Liver (tissue), 8 donors: ENCODE measurements at regions not wholly inside any gene's neighbourhood (a gene's known extent, or its start where the extent isn't known, plus 50 kb on each side); places are given as distances from the start of the nearest gene placed in this dataset.

ENCODE experiments used
- DNase-seq: peaks from one replicate; pipeline ENCODE4 v3.0.0-alpha.2; 2017; ENCODE audit warnings: low spot score
- H3K27ac ChIP-seq, 2 donors: one replicate each; pipeline ENCODE4 v1.7.0; 2013; ENCODE audit warnings: inconsistent platforms in 2 of 2, low read length in 2 of 2, control low read depth in 1 of 2, low read depth in 1 of 2, mild to moderate bottlenecking in 1 of 2
- H3K27me3 ChIP-seq, 4 donors: one replicate each; pipeline versions ENCODE4 v1.6.1 to v1.7.0; 2013; ENCODE audit warnings: low read length in 3 of 4, inconsistent platforms in 1 of 4, mild to moderate bottlenecking in 1 of 4, moderate library complexity in 1 of 4; ENCODE audit not compliant: control insufficient read depth in 4 of 4, insufficient read depth in 4 of 4
- H3K36me3 ChIP-seq, 4 donors: one replicate each; pipeline versions ENCODE4 v1.6.1 to v1.7.0; 2013; ENCODE audit warnings: low read length in 3 of 4, mild to moderate bottlenecking in 3 of 4, low read depth in 1 of 4, moderate library complexity in 1 of 4; ENCODE audit not compliant: control insufficient read depth in 4 of 4, insufficient read depth in 3 of 4
- H3K4me1 ChIP-seq, 4 donors: one replicate each; pipeline versions ENCODE4 v1.6.1 to v1.7.0; 2013; ENCODE audit warnings: low read length in 3 of 4, mild to moderate bottlenecking in 3 of 4, moderate library complexity in 1 of 4; ENCODE audit not compliant: control insufficient read depth in 4 of 4, insufficient read depth in 4 of 4
- H3K4me3 ChIP-seq, 3 donors: one replicate each; pipeline versions ENCODE4 v1.6.1 to v1.7.0; 2013; ENCODE audit warnings: low read length in 3 of 3, control low read depth in 1 of 3, low read depth in 1 of 3, mild to moderate bottlenecking in 1 of 3
- H3K9ac ChIP-seq, 2 donors: one replicate each; pipeline ENCODE4 v1.7.0; 2013; ENCODE audit warnings: low read length in 2 of 2, mild to moderate bottlenecking in 2 of 2, moderate library complexity in 2 of 2, control low read depth in 1 of 2, low read depth in 1 of 2
- H3K9me3 ChIP-seq, 4 donors: one replicate each; pipeline versions ENCODE4 v1.6.1 to v1.7.0; 2013; ENCODE audit warnings: low read length in 3 of 4; ENCODE audit not compliant: control insufficient read depth in 4 of 4
- ATF3 ChIP-seq: IDR thresholded peaks from 2 replicates; pipeline ENCODE4 v1.6.1; 2016; ENCODE audit warnings: antibody characterized with exemption
- CTCF ChIP-seq: fragments of 150-350 bp; IDR thresholded peaks from 2 replicates; pipeline ENCODE4 v1.5.1; 2017; ENCODE audit warnings: improper control_type of control experiment, low read depth, low read length; ENCODE audit not compliant: missing input control
- EGR1 ChIP-seq, 2 donors: IDR thresholded peaks; 2 replicates each; pipeline ENCODE4 v1.6.1; 2016 to 2018; ENCODE audit warnings: antibody characterized with exemption in 2 of 2, low read depth in 2 of 2
- FOXA1 ChIP-seq: IDR thresholded peaks from 2 replicates; pipeline ENCODE4 v1.6.1; 2016; ENCODE audit warnings: antibody characterized with exemption
- FOXA2 ChIP-seq: IDR thresholded peaks from 2 replicates; pipeline ENCODE4 v1.6.1; 2016; ENCODE audit warnings: antibody characterized with exemption
- GABPA ChIP-seq, 2 donors: IDR thresholded peaks in 1 of 2; conservative IDR thresholded peaks in 1 of 2; 2 replicates each; pipeline ENCODE4 v1.6.1; 2016; ENCODE audit warnings: antibody characterized with exemption in 2 of 2, mild to moderate bottlenecking in 1 of 2, moderate library complexity in 1 of 2
- HNF4A ChIP-seq, 2 donors: conservative IDR thresholded peaks; 2 replicates each; pipeline ENCODE4 v1.6.1; 2016; ENCODE audit warnings: antibody characterized with exemption in 2 of 2, mild to moderate bottlenecking in 2 of 2
- HNF4G ChIP-seq: IDR thresholded peaks from 2 replicates; pipeline ENCODE4 v1.6.1; 2016; ENCODE audit warnings: antibody characterized with exemption
- JUND ChIP-seq, 2 donors: IDR thresholded peaks; 2 replicates each; pipeline ENCODE4 v1.6.1; 2016; ENCODE audit warnings: antibody characterized with exemption in 2 of 2
- NR2F2 ChIP-seq: IDR thresholded peaks from 2 replicates; pipeline ENCODE4 v1.6.1; 2016; ENCODE audit warnings: antibody characterized with exemption
- RAD21 ChIP-seq, 2 donors: IDR thresholded peaks; 2 replicates each; pipeline ENCODE4 v1.6.1; 2016; ENCODE audit warnings: antibody characterized with exemption in 2 of 2, mild to moderate bottlenecking in 2 of 2
- SP1 ChIP-seq: IDR thresholded peaks from 2 replicates; pipeline ENCODE4 v1.6.1; 2018; ENCODE audit warnings: antibody characterized with exemption, mild to moderate bottlenecking
- TAF1 ChIP-seq: conservative IDR thresholded peaks from 2 replicates; pipeline ENCODE4 v1.6.1; 2016; ENCODE audit warnings: antibody characterized with exemption, mild to moderate bottlenecking
- YY1 ChIP-seq: IDR thresholded peaks from 2 replicates; pipeline ENCODE4 v1.6.1; 2016; ENCODE audit warnings: antibody characterized with exemption, mild to moderate bottlenecking
- WGBS: extraction: QIAGEN DNeasy Blood & Tissue Kit; methylation state at CpG from one replicate; pipeline ENCODE4 v1.1.7; 2013; 5-methylcytosine and 5-hydroxymethylcytosine counted together
- TF ChIP-seq, protein P1 (sequence below): IDR thresholded peaks from 2 replicates; pipeline ENCODE4 v1.6.1; 2016; ENCODE audit warnings: antibody characterized with exemption
- TF ChIP-seq, protein P2 (sequence below): IDR thresholded peaks from 2 replicates; pipeline ENCODE4 v1.6.1; 2016; ENCODE audit warnings: antibody characterized with exemption
- donor health status: healthy.
- donor health status: healthy.
- donor health status: healthy.
- donor health status: healthy.
- donor health status: healthy.

DNA sequence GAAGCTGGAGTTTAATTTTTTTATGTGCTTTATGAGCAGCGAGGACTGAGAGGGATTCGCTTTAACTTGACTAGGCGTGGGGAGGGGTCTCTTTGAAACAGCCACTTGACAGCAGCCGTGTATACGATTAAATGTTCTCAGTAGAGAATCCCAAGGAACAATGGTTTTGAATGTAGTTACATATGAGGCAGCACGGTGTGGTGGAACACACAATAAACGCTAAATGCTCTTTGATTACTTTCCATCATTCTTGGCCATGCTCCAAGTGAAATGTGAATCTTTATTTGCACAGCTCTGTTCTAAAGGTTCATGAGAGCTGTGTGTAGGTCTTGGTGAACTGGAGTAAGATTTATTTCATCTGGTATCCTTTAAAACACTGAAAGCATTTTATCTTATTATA lies 251.4 kb upstream of the TGFBR2 start (continued):
- no peak for TF ChIP-seq CTCF
- TF ChIP-seq HNF4G: no peak

DNA sequence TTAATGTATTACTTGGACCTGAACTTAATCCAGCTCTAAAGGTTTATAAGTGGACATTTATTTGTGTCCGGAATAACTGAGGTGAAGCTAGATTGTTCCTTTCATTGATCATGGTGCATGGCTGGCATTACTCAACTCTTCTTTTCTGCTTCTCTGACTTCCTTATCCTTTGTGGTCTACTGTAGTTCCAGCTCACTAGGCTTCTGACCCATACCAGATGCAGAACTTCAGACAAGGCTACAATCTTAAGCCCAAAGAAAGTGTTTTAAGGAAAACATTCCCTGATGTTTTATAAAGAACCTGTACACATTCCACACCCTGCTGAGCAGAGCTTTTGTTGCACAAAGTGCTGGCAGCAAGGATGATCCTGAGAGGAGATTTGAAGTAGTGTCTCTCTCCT lies 250.8 kb upstream of the TGFBR2 start:
- Histone ChIP-seq H3K4me1 (no peaks in the 10 kb centered on the region), H3K9me3 (no peaks in the 10 kb centered on the region), H3K4me3 (no peak overlapping the region), H3K27me3 (no peaks in the 10 kb centered on the region), H3K27ac (no peak overlapping the region), H3K36me3 (no peaks in the 10 kb centered on the region), H3K9ac (no peak overlapping the region)
- 93% methylated on average over 1 of the region's 1 CpG for WGBS
- no peak for TF ChIP-seq GABPA (IDR thresholded peaks at IDR 0.05 in 1 of 2, conservative IDR thresholded peaks at IDR 0.05 in 1 of 2)
- no peak for TF ChIP-seq TAF1
- TF ChIP-seq FOXA2: no peak
- no peak for TF ChIP-seq NR2F2
- TF ChIP-seq, protein P1, sequence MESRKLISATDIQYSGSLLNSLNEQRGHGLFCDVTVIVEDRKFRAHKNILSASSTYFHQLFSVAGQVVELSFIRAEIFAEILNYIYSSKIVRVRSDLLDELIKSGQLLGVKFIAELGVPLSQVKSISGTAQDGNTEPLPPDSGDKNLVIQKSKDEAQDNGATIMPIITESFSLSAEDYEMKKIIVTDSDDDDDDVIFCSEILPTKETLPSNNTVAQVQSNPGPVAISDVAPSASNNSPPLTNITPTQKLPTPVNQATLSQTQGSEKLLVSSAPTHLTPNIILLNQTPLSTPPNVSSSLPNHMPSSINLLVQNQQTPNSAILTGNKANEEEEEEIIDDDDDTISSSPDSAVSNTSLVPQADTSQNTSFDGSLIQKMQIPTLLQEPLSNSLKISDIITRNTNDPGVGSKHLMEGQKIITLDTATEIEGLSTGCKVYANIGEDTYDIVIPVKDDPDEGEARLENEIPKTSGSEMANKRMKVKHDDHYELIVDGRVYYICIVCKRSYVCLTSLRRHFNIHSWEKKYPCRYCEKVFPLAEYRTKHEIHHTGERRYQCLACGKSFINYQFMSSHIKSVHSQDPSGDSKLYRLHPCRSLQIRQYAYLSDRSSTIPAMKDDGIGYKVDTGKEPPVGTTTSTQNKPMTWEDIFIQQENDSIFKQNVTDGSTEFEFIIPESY: no peak
- TF ChIP-seq FOXA1: no peak
- no peak for TF ChIP-seq EGR1 (IDR thresholded peaks at IDR 0.05; ENCODE audit: low read depth in 2 of 2)
- no peak for DNase-seq

DNA sequence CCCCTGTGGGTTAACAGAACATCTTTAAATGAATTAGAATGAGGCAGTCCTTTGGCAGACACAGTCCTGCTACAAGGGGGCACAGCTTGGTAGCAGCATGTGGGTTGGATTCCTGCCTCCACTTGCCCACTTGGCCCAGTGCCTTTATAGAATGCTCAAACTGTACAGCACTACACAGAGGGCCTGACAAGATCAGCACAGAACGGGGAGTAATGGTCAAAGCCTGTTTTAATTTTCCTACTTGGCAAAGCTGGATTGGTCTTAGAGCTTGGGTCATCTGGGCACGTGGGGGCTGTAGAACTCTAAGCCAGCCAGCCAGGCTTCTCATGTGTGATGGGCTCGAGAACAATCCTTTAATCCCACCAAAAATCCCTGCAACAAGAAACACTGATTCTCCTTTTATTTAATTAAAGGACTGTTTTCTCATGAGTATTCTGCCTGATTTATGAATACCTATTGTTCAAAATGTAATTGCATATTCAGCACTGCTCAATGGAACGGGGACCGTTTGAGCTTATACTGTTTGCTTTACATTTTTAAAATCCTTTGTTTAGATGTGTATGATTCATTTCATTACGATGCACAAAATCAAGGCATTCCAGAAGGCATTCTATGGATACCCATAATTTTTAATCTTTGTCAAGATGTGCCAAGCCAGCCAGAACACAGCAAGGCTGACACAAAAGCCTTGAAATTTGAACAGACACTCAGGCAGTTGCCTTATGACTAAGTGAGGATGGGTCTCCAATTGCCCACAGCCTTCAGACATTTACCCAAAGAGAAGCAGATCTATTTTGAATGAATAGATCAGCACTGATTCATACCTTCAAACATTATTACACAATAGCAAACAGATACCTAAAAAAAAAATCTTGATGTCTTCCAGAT lies 249.3 kb upstream of the TGFBR2 start:
- WGBS: 94% methylated on average over 6 of the region's 6 CpGs
- no peaks in the 10 kb centered on the region for H3K4me1 ChIP-seq
- no peak overlapping the region for H3K4me3 ChIP-seq
- no peaks in the 10 kb centered on the region for H3K36me3 ChIP-seq
- no peaks in the 10 kb centered on the region for H3K9me3 ChIP-seq
- no peak overlapping the region for H3K9ac ChIP-seq
- H3K27ac ChIP-seq: no peak overlapping the region
- no peaks in the 10 kb centered on the region for H3K27me3 ChIP-seq
- DNase-seq: no peak
- TF ChIP-seq CTCF (no peak), YY1 (no peak), ATF3 (no peak), RAD21 (IDR thresholded peaks at IDR 0.05) (no peak), HNF4A (conservative IDR thresholded peaks at IDR 0.05) (no peak), GABPA (IDR thresholded peaks at IDR 0.05 in 1 of 2, conservative IDR thresholded peaks at IDR 0.05 in 1 of 2) (no peak), JUND (IDR thresholded peaks at IDR 0.05) (no peak), FOXA1 (no peak), HNF4G (no peak), FOXA2 (no peak), SP1 (no peak), TAF1 (no peak), NR2F2 (no peak), EGR1 (IDR thresholded peaks at IDR 0.05; ENCODE audit: low read depth in 2 of 2) (no peak)
- TF ChIP-seq, protein P2, sequence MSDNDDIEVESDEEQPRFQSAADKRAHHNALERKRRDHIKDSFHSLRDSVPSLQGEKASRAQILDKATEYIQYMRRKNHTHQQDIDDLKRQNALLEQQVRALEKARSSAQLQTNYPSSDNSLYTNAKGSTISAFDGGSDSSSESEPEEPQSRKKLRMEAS: no peak
- TF ChIP-seq, protein P1: no peak
